ENCODE measurements at regions not wholly inside any gene's neighbourhood (a gene's known extent, or its start where the extent isn't known, plus 50 kb on each side); places are given as distances from the start of the nearest gene placed in this dataset.
"Not testable (repeated sequence)": the region's sequence is repeated elsewhere in the genome, so short reads cannot be mapped to it uniquely, and the experiment has no call there.

- TF ChIP-seq, protein P1, sequence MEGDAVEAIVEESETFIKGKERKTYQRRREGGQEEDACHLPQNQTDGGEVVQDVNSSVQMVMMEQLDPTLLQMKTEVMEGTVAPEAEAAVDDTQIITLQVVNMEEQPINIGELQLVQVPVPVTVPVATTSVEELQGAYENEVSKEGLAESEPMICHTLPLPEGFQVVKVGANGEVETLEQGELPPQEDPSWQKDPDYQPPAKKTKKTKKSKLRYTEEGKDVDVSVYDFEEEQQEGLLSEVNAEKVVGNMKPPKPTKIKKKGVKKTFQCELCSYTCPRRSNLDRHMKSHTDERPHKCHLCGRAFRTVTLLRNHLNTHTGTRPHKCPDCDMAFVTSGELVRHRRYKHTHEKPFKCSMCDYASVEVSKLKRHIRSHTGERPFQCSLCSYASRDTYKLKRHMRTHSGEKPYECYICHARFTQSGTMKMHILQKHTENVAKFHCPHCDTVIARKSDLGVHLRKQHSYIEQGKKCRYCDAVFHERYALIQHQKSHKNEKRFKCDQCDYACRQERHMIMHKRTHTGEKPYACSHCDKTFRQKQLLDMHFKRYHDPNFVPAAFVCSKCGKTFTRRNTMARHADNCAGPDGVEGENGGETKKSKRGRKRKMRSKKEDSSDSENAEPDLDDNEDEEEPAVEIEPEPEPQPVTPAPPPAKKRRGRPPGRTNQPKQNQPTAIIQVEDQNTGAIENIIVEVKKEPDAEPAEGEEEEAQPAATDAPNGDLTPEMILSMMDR (IDR thresholded peaks at IDR 0.05), result not testable (repeated sequence)
- TF ChIP-seq POLR2A, POLR2AphosphoS5 (IDR thresholded peaks at IDR 0.05): not testable (repeated sequence)
These were observed 674.6 kb upstream of the CTNND2 start for GRCh38 chr5:12578803-12579202.

All from breast epithelium (tissue), 3 donors.